ENCODE measurements at regions not wholly inside any gene's neighbourhood (a gene's known extent, or its start where the extent isn't known, plus 50 kb on each side); places are given as distances from the start of the nearest gene placed in this dataset.

- DNase-seq: no peak
Observed at GRCh38 chr10:88211230-88211629, 347.8 kb downstream of the PTEN start.

- DNase-seq: no peak
Observed at GRCh38 chr10:88212069-88212468, 348.6 kb downstream of the PTEN start.

DNA sequence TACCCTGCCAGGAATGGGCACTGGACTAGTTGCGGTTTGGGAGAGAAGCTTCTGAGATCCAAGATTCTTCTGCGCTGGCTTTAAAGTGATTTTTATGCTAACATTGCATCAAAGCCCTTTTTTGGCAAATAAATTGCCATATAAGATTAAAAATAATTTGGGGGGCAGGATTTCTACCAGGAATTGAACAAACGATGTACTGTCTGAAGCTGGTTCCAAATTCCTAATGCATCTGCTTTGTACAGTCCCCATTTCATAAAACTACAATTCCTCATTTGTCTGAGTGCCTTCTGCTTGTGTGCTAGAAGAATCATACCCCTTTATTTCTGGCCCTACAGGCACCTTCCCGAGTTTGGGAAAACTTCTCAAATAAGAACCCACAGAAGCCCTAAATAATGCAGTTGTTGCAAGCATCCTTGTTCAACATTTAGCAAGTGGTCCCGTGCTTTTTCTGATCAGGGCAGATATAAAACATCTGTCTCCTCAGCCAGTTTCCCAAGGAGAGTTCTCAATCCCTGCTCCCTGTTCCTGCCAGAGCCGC lies 349.7 kb downstream of the PTEN start:
- no peak for DNase-seq

GRCh38 chr10:88216976-88217375 lies 353.6 kb downstream of the PTEN start:
- no peak for DNase-seq

DNA sequence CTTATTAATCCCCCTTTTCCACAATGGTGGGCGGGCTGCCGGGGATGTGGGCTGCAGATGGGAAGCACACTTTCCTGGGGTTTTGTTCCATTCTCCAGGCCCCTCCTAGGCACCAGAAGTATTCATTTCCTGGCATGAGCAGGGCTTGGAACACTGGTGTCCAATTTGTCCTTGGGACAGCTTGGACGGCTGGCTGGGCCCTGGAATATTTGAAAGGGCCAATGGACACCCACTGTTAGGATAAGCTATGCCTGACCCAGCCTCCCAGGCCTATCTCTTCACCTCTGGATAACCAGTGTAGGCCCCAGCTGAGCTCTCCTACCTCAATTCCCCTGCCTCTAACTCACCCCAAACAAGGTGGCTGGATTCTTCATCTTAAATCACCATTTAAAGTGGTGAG lies 354.9 kb downstream of the PTEN start:
- DNase-seq: no peak

DNA sequence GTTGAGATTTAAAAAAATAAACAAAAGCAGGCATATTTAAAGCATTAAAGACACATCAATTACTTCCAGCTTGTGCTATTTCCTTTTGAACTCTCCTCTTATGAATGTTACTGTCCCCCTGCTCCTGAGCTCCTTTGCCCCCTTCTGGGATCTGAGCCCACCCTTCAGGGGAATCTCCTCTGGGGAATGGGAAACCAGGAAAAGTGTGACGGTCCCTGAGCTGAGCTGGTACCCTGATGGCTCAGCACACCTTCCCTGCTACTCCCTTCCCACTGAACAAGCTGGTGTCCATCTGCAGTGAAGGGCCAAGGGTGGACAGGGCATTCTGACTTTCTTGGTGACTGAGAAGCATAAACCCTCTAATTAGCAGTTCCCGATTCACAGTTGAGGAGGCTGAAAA lies 356.3 kb downstream of the PTEN start:
- no peak for DNase-seq

- no peak for DNase-seq
Observed at GRCh38 chr10:88221010-88221973, 357.9 kb downstream of the PTEN start.

- no peak for DNase-seq
Observed at GRCh38 chr10:88222881-88223280, 359.5 kb downstream of the PTEN start.
